H1 (cell line): ENCODE measurements at regions not wholly inside any gene's neighbourhood (a gene's known extent, or its start where the extent isn't known, plus 50 kb on each side); places are given as distances from the start of the nearest gene placed in this dataset.

Experiments used
- CTCF ChIA-PET: fragments of 300-600 bp; sonication (Branson Sonifier 250); formaldehyde crosslinking; loops from one replicate; lab custom pipeline; 2021; ENCODE audit not compliant: partially characterized antibody; lab: Charles Lee
- POLR2A ChIA-PET: fragments of 300-600 bp; sonication (Branson Sonifier 250); formaldehyde crosslinking; loops from one replicate; lab custom pipeline; 2021; ENCODE audit warnings: inconsistent platforms; ENCODE audit not compliant: partially characterized antibody; lab: Charles Lee
- DNase-seq, 2 experiments: peaks; one replicate each; pipeline versions ENCODE4 v3.0.0 to v3.0.0-alpha.2; 2010 to 2022; ENCODE audit warnings: low spot score in 2 of 2, low read depth in 1 of 2, mixed read lengths in 1 of 2
- FAIRE-seq: peaks from 2 replicates; lab custom pipeline; 2011; peaks lifted over from hg19 to GRCh38; lab: Jason Lieb, UNC
- H2AFZ ChIP-seq: 2 replicates; pipeline ENCODE4 v1.8.1; 2012; ENCODE audit warnings: low read length, inconsistent platforms
- H2AK5ac ChIP-seq: 2 replicates; pipeline ENCODE4 v1.6.1; 2013; ENCODE audit warnings: low read depth, low read length
- H2BK120ac ChIP-seq: replicated peaks from 2 replicates; pipeline ENCODE3; 2013; ENCODE audit warnings: low read depth, low read length, inconsistent platforms
- H2BK12ac ChIP-seq: 2 replicates; pipeline ENCODE4 v1.6.1; 2013; ENCODE audit warnings: low read depth, low read length
- H2BK15ac ChIP-seq: 2 replicates; pipeline ENCODE4 v1.6.1; 2013; ENCODE audit warnings: low read length
- H2BK20ac ChIP-seq: 2 replicates; pipeline ENCODE4 v1.6.1; 2013; ENCODE audit warnings: low read length
- H2BK5ac ChIP-seq: 2 replicates; pipeline ENCODE4 v1.6.1; 2013; ENCODE audit warnings: low read depth, low read length
- H3K14ac ChIP-seq: 2 replicates; pipeline ENCODE4 v1.6.1; 2013; ENCODE audit warnings: inconsistent platforms; ENCODE audit not compliant: insufficient read length
- H3K18ac ChIP-seq: 2 replicates; pipeline ENCODE4 v1.6.1; 2013; ENCODE audit warnings: low read length; ENCODE audit errors: extremely low read depth
- H3K23ac ChIP-seq: 2 replicates; pipeline ENCODE4 v1.6.1; 2013; ENCODE audit warnings: inconsistent platforms; ENCODE audit not compliant: insufficient read length
- H3K23me2 ChIP-seq: 2 replicates; pipeline ENCODE4 v1.6.1; 2013; ENCODE audit warnings: low read depth, low read length
- H3K27ac ChIP-seq: 2 replicates; pipeline ENCODE4 v1.6.1; 2011; ENCODE audit warnings: low read depth, low read length, inconsistent platforms
- H3K27me3 ChIP-seq, 4 experiments: replicated peaks in 1 of 4; 1 replicate in 1 of 4; 2 replicates in 3 of 4; pipeline versions ENCODE4 v1.6.1 to v1.8.1; 2011 to 2013; ENCODE audit warnings: low read length in 3 of 4, mild to moderate bottlenecking in 3 of 4, inconsistent platforms in 2 of 4, mixed read lengths in 2 of 4, moderate library complexity in 1 of 4; ENCODE audit not compliant: control insufficient read depth in 3 of 4, insufficient read depth in 3 of 4; ENCODE audit errors: extremely low read depth in 1 of 4
- H3K36me3 ChIP-seq, 4 experiments: 2 replicates each; pipeline versions ENCODE4 v1.6.1 to v1.8.1; 2011 to 2013; ENCODE audit warnings: mild to moderate bottlenecking in 4 of 4, low read length in 3 of 4, moderate library complexity in 2 of 4, control low read depth in 1 of 4, inconsistent platforms in 1 of 4; ENCODE audit not compliant: insufficient read depth in 4 of 4, control insufficient read depth in 2 of 4
- H3K4ac ChIP-seq: replicated peaks from 2 replicates; pipeline ENCODE3; 2013; ENCODE audit warnings: low read length, low read depth, mixed read lengths, inconsistent platforms; ENCODE audit not compliant: insufficient read length
- H3K4me1 ChIP-seq, 4 experiments: replicated peaks in 1 of 4; 1 replicate in 1 of 4; 2 replicates in 3 of 4; pipeline versions ENCODE4 v1.6.1 to v1.8.1; 2011 to 2013; ENCODE audit warnings: low read length in 3 of 4, inconsistent platforms in 2 of 4, mixed read lengths in 1 of 4; ENCODE audit not compliant: insufficient read depth in 4 of 4, control insufficient read depth in 3 of 4
- H3K4me2 ChIP-seq, 2 experiments: 2 replicates each; pipeline versions ENCODE4 v1.6.1 to v1.8.1; 2011 to 2013; ENCODE audit warnings: low read depth in 2 of 2, low read length in 2 of 2, control low read depth in 1 of 2, inconsistent platforms in 1 of 2, mild to moderate bottlenecking in 1 of 2; ENCODE audit not compliant: insufficient read depth in 1 of 2
- H3K4me3 ChIP-seq, 4 experiments: fragments of 200-600, 300-600 bp in 1 of 4; sonication (generic), shearing (Covaris generic), sonication (Bioruptor Twin) in 1 of 4; 2 replicates each; pipeline versions ENCODE4 v1.5.1 to v1.8.1; 2011 to 2016; ENCODE audit warnings: low read length in 4 of 4, low read depth in 3 of 4, control low read depth in 2 of 4, inconsistent platforms in 2 of 4, mild to moderate bottlenecking in 2 of 4, mixed read lengths in 1 of 4, moderate library complexity in 1 of 4; ENCODE audit not compliant: insufficient read depth in 2 of 4; ENCODE audit errors: extremely low read depth in 1 of 4
- H3K56ac ChIP-seq: replicated peaks from 2 replicates; pipeline ENCODE3; 2013; ENCODE audit warnings: low read depth, mild to moderate bottlenecking, mixed read lengths, low read length, inconsistent platforms; ENCODE audit not compliant: insufficient read length
- H3K79me1 ChIP-seq: 2 replicates; pipeline ENCODE4 v1.6.1; 2013; ENCODE audit warnings: low read depth, low read length, control low read depth
- H3K79me2 ChIP-seq, 2 experiments: 2 replicates each; pipeline versions ENCODE4 v1.6.1 to v1.8.1; 2012 to 2013; ENCODE audit warnings: low read length in 2 of 2, mild to moderate bottlenecking in 2 of 2, inconsistent platforms in 1 of 2; ENCODE audit not compliant: insufficient read depth in 2 of 2, control insufficient read depth in 1 of 2
- H3K9ac ChIP-seq, 4 experiments: replicated peaks in 1 of 4; 1 replicate in 1 of 4; 2 replicates in 3 of 4; pipeline versions ENCODE4 v1.6.1 to v1.8.1; 2011 to 2013; ENCODE audit warnings: low read depth in 3 of 4, low read length in 3 of 4, control low read depth in 2 of 4, mild to moderate bottlenecking in 2 of 4, moderate library complexity in 2 of 4, inconsistent platforms in 1 of 4; ENCODE audit errors: extremely low read depth in 1 of 4
- H3K9me3 ChIP-seq, 2 experiments: 2 replicates each; pipeline versions ENCODE4 v1.6.1 to v1.8.1; 2012 to 2013; ENCODE audit warnings: mild to moderate bottlenecking in 2 of 2, moderate library complexity in 2 of 2, control low read depth in 1 of 2, inconsistent platforms in 1 of 2, low read depth in 1 of 2, low read length in 1 of 2, mixed read lengths in 1 of 2; ENCODE audit not compliant: insufficient read depth in 2 of 2
- H4K20me1 ChIP-seq, 2 experiments: replicated peaks in 1 of 2; 2 replicates each; pipeline versions ENCODE3 to v1.8.1; 2011 to 2013; ENCODE audit warnings: inconsistent platforms in 2 of 2, low read length in 2 of 2, mild to moderate bottlenecking in 1 of 2; ENCODE audit not compliant: insufficient read depth in 2 of 2, control insufficient read depth in 1 of 2
- H4K5ac ChIP-seq: 2 replicates; pipeline ENCODE4 v1.6.1; 2013; ENCODE audit warnings: low read length, low read depth, mixed read lengths, inconsistent platforms; ENCODE audit not compliant: insufficient read length
- H4K8ac ChIP-seq: 2 replicates; pipeline ENCODE4 v1.8.0; 2013; ENCODE audit warnings: mild to moderate bottlenecking, moderate library complexity, low read length, inconsistent platforms; ENCODE audit not compliant: insufficient read depth; ENCODE audit errors: extremely low read depth
- H4K91ac ChIP-seq: replicated peaks from 2 replicates; pipeline ENCODE3; 2013; ENCODE audit warnings: low read length, mixed read lengths, inconsistent platforms; ENCODE audit not compliant: insufficient read length
- JUN ChIP-seq: IDR thresholded peaks from 2 replicates; pipeline ENCODE4 v1.6.1; 2011; ENCODE audit warnings: low read depth, mild to moderate bottlenecking, improper control_type of control experiment, low read length
- SP4 ChIP-seq: IDR thresholded peaks from 2 replicates; pipeline ENCODE4 v1.6.1; 2012; ENCODE audit warnings: low read length, inconsistent platforms
- SRF ChIP-seq: IDR thresholded peaks from 2 replicates; pipeline ENCODE4 v1.6.1; 2011; ENCODE audit warnings: mild to moderate bottlenecking, low read depth, low read length, moderate library complexity
- WGBS, 2 experiments: shearing (Covaris generic) in 1 of 2; methylation state at CpG; one replicate each; pipeline versions ENCODE4 v1.1.6 to v1.1.7; 2013 to 2015; ENCODE audit warnings: low lambda C conversion rate in 2 of 2, mixed read lengths in 2 of 2, inconsistent platforms in 1 of 2, low coverage in 1 of 2, missing lambda C conversion rate in 1 of 2; ENCODE audit not compliant: insufficient replicate concordance in 2 of 2, insufficient coverage in 1 of 2, insufficient read length in 1 of 2; ENCODE audit errors: extremely low coverage in 1 of 2, missing lambda C conversion rate in 1 of 2; 5-methylcytosine and 5-hydroxymethylcytosine counted together

DNA sequence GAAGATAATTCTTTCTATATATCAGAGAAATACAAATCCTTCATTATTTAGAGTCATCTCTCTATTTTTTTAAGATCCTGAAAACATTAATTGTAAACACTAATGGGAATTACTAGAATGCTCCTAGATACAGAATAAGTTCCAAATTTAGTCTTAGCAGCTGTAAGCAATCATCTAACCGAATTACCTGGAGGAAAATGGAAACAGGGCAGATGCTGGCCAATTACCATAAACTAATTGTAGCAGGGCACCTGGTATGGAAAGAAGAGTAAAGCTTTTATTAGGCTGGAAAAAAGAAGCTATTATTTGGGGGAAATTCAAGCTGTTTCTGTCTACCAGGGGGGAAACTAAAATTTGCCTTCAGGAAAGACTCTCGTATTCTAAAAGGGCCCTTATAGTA is 257.5 kb downstream of the MMUT start:
- H3K79me1 ChIP-seq = no peaks in the 10 kb centered on the region
- no peak overlapping the region for H3K56ac ChIP-seq
- H3K23me2 ChIP-seq = no peaks in the 10 kb centered on the region
- no peak overlapping the region for H2BK15ac ChIP-seq
- H3K36me3 ChIP-seq = no peaks in the 10 kb centered on the region
- no peaks in the 10 kb centered on the region for H3K79me2 ChIP-seq
- no peak overlapping the region for H4K5ac ChIP-seq
- TF ChIP-seq JUN (no peak), SP4 (no peak), SRF (no peak)
- H3K14ac ChIP-seq = no peak overlapping the region
- no peak overlapping the region for H2BK20ac ChIP-seq
- no peak overlapping the region for H3K18ac ChIP-seq
- no peak overlapping the region for H2AK5ac ChIP-seq
- no peak for FAIRE-seq
- H3K9me3 ChIP-seq = no peaks in the 10 kb centered on the region
- no peak overlapping the region for H2BK5ac ChIP-seq
- WGBS, 2 experiments = 87% methylated on average over 2 of the region's 2 CpGs; no CpG with 5 or more reads in 1 of the 2 experiments
- no peak overlapping the region for H3K4me2 ChIP-seq
- no peak overlapping the region for H3K4me3 ChIP-seq
- ChIA-PET POLR2A (no interaction called here), CTCF (interaction anchor here (0.6 kb wide), 2 partner anchors 21 to 253 kb away, joined by 3 read pairs; no protein-coding TSS in a partner anchor)
- H3K4ac ChIP-seq = no peak overlapping the region
- no peak overlapping the region for H2BK120ac ChIP-seq
- no peak overlapping the region for H4K91ac ChIP-seq
- H3K27me3 ChIP-seq = no peaks in the 10 kb centered on the region
- H3K27ac ChIP-seq = no peak overlapping the region
- no peaks in the 10 kb centered on the region for H4K20me1 ChIP-seq
- H2BK12ac ChIP-seq = no peak overlapping the region
- H3K9ac ChIP-seq = no peak overlapping the region
- no peak overlapping the region for H4K8ac ChIP-seq
- H2AFZ ChIP-seq = no peak overlapping the region
- no peak for DNase-seq
- H3K23ac ChIP-seq = no peak overlapping the region
- no peaks in the 10 kb centered on the region for H3K4me1 ChIP-seq
